HG03025 (cell line): ENCODE measurements at regions not wholly inside any gene's neighbourhood (a gene's known extent, or its start where the extent isn't known, plus 50 kb on each side); places are given as distances from the start of the nearest gene placed in this dataset.

ENCODE experiments used
- ATAC-seq: cut with Tn5 transposase; IDR thresholded peaks from one replicate; pipeline ENCODE4 v1.9.1; 2021; ENCODE audit warnings: mild to moderate bottlenecking, moderate library complexity; ENCODE audit not compliant: unreplicated experiment, low FRiP score

DNA sequence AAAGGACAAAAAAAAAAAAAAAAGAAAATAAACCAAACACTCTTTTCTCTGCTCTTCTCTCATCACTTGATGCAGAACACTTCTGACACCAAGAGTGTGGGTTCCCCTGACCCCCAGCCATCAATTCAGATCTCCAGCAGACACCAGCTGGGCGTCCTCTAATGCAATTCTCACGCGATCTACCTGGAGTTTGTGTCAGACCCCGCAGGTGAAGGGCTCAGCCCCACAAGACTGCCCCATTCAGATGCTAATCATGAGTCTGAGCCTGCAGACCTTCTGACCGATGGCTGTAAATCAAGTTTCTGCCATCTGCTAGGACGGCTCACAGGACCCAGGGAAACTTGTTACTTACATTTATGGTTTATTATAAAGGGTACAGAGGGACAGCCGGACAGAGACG, 133.6 kb upstream of the C1orf174 start:
- no peak for ATAC-seq

DNA sequence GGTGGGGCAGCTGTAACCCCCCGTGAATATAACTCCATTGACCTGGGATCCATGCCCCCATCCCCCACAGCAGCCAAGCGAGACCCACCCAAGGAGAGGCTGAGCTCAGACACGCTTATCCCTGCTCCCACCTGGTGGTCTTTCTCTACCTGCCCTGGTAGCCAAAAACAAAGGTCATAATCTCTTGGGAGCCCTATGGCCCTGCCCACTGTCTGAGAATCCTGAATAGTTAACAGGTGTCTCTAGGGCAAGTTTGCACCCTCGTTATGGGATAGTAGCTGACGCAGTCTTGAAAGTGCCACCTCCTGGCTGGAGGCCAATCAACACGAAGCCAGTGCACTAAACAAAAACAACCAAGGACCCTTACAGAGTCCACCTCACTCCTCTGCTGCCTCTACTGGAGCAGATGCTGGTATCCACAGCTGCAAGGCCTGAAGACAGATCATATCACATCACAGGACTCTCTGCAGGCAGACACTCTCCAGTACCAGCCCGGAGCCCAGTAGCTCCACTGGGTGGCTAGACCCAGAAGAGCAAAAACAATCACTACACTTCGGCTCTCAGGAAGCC, 134.3 kb upstream of the C1orf174 start:
- no peak for ATAC-seq

DNA sequence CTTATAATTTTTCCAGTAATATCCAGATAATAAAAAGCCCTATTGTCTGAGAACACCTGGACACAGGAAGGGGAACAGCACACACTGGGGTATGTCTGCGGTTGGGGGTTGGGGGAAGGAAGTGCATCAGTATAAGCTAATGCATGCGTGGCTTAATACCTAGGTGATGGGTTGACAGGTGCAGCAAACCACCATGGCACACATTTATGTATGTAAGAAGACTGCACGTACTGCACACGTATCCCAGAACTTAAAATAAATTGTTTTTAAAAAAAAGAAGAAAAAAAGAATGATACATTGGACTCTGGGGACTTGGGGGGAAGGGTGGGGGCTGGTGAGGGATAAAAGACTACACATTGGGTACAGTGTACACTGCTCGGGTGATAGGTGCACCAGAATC, 144.9 kb upstream of the C1orf174 start:
- ATAC-seq = no peak

DNA sequence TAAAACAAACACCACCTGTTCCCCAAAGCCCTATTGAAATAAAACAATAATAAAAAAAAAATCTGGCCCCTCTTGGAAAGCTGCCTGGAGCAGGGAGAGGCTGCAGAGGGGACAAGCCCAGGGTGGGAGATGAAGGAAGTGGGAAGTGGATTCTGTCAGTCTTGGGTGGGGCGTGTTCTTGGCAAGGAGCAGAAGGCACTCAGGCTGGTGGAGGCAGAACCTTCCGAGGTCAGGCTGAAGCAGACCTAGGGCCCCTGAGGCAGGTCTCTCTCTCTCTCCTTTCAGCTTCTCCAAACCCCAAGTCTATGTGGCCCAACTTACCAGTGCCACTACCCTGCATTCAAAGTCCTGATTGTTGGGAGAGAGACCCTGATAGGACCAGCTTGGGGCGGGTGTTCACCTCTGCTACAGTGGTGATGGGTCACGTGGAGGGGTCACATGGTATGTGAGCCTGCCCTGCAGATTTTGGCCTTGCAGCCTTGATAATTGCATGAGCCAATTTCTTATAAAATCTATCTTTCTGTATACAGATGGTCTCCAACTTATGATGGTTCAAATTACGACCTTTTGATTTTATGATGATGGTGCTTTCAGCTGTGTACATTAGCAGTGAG, 145.4 kb upstream of the C1orf174 start:
- ATAC-seq = no peak

DNA sequence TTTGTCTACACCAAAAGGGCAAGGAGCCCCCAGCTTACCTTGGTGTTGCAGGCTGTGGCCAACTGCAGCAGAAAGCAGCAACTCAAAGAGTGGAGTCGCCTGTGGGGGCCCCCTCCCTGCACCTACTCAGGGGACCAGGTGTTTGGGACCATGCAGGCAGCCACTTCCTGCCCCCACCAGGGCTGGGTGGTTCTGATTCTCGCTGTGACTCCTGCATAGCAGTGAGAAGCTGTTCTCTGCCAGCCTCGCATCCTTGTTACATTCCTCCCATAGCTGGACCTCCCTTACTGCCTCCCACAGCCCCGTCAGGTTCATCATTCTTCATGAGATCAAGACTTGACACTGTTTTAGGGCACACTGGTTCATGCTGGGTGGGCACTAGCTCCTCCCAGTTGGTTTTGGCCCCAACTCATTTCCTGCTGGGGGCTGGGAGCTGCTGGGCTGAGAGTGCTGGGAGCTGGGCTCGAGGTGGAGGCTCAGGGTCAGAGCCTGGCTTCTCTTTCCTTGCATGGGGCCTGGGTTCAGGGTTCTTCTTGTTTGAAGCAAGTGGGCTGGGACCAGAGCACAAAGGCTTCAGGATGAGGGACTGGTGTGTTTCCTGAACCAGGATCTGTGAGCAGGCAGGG, 146.9 kb upstream of the C1orf174 start:
- no peak for ATAC-seq

DNA sequence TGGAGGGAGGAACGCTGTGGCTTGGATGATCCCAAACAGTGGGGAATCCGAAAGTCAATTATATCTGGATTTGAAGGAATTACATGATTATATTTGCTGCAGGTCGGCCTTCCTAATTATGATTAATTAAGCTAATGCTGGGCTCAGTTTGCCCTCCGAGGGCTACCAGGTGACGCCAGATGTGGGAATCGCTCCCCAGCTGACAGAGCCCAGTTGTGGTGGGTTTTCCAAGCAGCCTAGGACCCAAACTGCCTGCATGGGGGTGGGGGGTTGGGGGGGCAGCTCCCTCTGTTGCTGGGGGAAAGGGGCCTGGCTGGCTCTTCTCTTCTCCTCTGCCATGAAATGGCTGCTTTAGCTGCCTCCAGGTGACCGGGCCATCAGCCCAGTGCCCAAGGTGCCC, 147.6 kb upstream of the C1orf174 start:
- ATAC-seq = no peak

DNA sequence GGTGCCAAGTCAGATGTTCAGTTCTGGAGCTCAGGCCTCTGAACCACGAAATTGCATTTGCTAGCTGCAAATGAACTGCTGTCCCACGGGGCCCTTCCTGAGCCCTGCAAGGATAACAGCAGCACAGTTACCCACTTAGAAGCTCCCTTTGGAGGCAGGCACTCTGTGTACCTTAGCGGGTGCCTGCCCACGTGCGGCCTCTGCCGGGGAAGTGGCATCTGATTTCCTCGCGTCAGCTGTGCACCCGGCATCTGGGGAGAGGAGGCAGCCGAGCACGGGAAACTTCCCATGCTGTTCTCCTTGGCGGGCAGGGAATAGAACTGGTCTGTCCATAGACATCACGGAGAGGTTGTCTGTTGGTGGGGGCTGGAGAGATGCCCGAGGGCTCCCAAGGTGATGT, 148.0 kb upstream of the C1orf174 start:
- ATAC-seq = no peak

DNA sequence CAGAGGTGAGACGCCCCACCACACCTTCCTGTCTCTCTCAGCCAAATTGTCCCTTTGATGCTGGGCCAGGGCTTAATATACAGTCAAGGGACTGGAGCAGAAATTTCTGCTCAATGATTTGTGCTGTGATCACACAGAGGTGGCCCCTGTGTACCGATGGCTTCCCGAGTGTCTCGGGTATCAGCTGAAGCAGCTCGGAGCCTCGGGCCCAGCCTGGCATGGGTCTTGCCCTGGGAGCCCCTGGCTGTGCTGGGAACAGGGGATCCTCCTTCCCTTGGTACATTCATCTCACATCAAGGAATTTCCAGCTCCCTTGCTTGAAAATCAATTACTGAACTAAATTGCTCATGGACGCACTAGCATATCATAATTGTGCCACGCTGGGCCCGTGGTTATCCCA, 148.8 kb upstream of the C1orf174 start:
- no peak for ATAC-seq

DNA sequence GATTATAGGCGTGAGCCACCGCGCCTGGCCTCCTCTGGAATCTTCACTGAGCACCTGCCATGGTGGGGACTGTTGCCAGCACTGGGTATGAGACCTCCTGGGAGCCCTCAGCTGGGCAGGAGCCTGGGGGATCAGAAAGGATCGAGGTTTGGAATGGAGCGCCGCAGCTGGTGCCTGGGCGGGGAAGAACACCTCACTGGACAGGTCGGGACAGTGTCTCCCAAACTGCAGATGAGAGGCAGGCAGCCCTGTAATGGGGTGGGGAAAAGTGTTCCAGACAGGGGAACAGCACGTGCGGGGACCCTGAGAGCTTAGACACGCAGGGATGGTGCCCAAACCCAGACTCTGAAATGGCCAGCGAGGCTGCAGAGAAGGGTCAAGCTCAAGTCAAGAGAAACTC, 150.9 kb upstream of the C1orf174 start:
- no peak for ATAC-seq

DNA sequence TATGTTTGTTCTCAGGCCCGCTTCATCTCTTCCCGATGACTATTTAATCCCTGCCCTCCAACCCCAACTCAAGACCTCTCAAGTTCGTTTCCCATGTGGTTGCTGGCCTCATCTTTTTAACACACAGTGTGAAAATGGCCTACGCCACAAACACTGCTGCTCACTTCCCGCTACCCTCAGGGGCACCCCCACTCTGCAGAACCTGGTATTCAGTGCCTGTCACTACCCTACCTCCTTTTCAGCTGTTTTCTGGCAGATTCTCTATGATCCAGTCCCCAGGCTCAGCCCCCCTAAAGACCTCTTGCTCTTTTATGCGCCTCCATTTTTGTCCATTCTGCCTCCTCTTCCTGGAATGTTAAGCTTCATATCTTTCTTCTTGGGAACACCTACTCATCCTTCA, 152.6 kb upstream of the C1orf174 start:
- ATAC-seq = no peak

DNA sequence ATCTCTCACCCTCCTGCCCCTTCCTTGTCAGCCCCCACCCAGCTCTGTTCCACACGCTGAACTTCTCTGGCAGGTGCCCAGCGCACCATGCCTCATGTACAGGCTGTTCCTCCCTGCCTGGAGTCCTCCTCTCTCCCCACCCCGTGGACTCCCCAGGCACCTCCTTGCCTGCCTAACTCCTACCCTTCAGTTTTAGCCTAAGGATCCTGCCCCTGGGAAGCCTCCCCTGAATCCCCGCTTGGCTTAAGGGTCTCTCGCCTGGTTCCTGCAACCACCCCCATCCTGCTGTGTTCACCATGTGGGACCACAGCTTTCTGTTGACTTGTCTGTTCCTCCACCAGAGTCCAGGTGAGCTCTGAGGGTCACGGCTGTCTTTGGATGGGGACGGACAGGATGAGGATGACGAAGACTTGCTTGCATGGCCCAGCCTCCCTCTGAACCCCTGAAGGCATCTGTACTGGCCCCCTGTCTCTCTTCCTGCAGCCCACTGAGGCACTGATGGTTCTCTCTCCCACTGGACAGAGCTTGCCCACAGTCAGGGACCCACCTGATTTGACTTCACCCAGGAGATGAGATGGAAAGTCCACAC, 153.2 kb upstream of the C1orf174 start:
- ATAC-seq = no peak

DNA sequence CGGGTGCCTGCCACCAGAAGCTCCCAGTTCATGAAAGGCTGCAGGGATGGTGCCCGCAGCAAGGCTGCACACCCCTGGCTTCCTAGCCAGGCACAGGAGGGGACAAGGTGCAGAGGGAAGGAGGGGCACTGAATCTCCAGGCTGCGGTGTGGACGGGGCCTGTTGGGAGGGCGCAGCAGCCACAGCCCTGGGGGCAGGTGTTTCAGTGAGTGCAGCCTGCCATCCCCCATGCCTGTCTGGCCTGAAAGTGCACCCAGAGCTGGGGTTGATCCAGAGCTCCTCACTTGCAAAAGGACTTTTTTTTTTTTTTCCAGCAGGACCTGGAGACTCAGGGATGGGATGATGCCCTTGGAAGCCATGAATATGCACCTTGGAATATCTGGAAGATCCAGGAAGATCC, 153.7 kb upstream of the C1orf174 start:
- ATAC-seq = no peak

DNA sequence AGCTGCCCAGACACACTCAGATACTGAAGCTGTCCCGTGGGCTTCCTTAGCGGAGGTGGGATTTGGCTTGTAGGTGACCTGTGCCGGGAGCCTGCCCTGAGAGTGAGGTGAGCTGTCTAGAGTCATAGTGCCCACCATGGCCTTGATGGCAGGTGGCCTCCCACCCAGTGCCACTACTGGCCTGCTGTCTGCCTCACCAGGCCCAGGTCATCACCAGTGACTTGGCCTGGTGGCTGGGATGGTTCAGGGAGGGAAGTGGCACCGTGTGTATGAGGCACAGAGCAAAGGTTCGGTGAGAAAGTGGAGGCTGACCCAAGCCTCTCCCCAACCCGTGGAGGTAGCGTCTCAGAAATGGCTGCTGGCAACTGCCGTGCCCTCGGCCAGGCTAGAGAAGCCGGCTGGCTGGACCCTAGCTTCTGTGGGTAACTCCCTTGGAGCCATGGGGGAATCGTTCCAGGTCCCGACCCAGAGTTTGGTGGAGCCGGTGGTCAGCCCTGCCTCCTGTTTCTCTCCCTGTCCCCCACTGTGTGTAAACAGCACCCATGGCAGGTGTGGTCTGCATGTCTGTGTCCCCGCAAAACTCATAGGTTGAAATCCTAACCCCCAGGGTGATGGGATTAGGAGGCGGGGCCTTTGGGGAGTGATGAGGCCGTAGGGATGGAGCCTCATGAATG, 155.4 kb upstream of the C1orf174 start:
- ATAC-seq = no peak

DNA sequence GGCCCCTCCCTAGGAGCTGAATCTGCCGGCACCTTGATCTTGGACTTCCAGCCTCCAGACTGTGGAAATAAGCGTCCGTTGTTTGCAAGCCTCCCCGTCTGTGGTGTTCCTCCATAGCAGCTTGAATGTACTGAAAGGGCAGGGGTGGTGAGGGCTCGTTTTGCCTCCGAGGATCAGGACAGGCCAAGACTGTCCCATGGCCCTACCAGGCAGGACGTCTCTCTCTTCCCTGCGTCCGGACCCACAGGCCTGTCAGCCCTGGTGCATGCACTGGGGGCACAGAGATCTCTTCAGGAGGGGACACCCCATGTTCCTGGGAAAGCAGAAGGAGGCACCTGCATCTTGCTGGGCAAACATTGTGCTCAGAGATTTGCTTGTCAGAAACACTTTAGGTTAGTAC, 156.3 kb upstream of the C1orf174 start:
- ATAC-seq = no peak

DNA sequence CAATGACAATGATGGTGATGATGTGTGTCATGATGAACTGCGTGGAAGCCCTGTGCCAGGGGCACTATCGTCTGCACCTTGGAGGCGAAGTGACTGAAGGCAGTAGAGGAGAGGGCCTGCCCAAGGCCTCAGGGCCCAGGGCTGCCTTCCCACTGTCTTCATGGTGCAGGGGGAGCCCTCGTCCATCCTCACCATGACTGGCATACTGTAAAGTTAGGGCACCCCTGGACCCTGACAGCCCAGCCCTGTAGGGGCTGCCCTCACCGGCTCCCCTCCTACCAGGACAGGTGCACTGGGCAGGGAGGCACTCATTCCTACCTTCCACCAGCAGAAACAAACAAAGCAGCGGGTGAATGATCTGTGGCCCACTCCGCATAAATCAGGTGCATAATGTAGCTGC, 156.9 kb upstream of the C1orf174 start:
- no peak for ATAC-seq

DNA sequence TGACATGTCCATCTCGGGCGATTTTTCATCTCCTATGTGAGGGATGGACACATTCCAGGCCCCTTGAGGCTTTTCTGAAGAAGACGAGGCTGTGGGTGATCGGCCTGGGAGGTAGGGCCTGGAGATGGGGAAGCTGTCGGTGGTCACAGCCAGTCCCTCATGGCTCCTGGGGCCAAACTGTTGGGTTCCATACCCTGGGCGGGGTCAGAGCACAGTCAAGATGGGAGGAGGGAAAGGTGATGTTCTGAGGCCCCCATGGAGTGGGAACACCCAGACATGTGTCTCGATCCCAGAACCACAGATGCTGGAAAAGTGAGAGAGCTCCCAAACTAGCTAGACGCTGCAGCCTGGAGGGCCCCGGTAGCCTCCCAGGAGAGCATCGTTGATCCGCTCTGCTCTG, 157.5 kb upstream of the C1orf174 start:
- ATAC-seq = no peak

DNA sequence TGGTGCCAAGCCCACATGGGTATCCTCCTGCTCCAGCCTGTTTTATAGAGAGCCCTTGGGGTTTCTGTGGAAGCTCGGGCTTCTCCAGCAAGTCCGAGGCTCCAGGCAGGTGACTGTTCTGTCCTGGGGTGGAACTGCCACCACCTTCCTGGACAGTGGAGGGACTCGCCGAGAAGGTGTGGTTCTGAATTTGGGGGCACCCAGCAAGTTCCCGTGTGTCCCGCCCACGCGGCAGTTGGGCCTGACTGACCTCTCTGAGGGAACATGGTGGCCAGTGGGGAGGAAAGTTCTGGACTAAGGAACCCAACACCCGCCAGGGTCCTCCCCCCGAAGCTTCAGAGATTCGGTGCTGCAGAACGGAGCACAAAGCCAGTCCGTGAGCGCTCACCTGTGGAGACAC, 158.1 kb upstream of the C1orf174 start:
- no peak for ATAC-seq

DNA sequence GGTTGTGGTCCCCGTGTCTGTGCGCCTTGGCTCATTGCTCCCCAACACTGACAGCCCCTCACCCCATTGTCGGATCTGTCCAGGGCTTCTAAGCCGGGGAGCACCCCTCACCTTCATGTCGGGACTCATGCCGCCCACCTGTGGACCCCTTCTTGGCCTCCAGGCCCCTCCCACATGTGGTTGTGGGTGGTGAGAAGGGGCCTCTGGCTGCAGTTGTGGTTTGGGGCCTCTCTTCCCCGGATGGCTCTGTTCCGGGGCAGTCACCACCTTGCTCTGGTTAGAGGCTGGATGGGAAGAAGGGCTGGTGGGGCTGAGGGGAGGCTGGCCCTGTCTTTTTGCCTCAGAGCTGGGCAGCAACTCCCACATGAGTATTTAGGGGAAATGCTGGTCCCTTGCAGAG, 158.6 kb upstream of the C1orf174 start:
- ATAC-seq = no peak

DNA sequence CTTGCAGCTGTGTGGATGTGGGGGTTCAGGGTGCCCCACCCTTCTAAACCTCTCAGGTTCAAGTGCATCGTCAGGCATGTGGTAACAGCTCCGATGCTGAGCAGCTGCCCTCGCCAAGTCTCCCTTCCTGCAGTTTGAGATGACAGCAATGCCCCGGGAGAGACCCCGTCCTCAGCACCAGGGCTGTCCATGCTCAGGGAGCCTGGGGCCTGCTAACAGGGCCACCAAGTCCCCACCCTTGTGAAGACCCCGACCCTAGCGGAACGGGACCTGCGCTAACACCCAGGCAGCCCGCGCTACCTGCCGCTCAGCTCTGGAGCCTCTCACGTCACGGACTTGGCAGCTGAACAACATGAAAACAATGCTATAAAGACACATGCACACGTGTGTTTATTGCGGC, 159.2 kb upstream of the C1orf174 start:
- ATAC-seq = no peak

DNA sequence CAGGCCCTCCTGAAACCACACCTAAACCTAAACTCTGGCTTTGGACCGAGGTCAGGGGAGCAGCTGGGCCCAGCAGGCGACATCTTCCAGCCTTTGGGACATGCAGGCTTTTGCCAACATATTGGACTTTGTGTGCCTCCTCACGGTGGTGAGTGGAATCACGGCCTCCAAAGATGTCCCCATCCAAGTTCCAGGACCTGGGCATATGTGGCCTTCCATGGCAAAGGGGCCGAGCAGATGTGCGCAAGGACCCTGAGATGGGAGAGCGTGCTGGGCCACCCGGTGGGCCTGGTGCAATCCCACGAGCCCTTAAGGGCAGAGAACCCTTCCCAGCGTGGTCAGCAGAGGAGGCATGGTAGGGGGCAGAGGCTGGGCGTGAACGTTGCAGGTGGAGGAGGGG, 160.8 kb upstream of the C1orf174 start:
- no peak for ATAC-seq

DNA sequence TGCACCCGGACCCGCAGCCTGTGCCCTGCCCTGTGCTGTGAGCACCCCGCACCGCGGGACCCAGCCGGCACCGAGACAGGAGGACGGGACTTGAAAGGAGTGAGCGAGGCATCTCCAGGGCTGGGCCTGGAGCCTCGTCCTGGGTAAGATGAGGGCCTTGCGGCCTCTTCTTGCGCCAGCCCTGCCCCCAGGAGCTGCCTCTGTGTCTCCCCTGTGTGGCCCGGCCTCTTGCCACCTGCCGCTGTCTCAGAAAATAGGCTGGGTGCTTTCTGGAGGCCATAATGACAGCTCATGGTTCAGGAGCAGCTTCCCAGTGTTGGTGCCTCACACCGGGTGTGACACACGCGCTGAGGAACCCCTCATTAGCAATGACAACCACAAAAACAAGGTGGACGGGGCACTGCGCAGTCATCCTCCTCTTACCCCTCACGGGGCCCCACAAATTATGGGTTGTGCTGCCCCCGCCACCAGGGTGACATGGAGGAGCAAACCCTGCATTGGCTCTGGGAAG, 161.5 kb upstream of the C1orf174 start:
- ATAC-seq = no peak
